Umbilical cord (tissue), 1 donor: ENCODE measurements at regions not wholly inside any gene's neighbourhood (a gene's known extent, or its start where the extent isn't known, plus 50 kb on each side); places are given as distances from the start of the nearest gene placed in this dataset.

Source experiments
- DNase-seq: peaks from one replicate; pipeline ENCODE4 v3.0.0-alpha.2; 2015; ENCODE audit warnings: low spot score

DNA sequence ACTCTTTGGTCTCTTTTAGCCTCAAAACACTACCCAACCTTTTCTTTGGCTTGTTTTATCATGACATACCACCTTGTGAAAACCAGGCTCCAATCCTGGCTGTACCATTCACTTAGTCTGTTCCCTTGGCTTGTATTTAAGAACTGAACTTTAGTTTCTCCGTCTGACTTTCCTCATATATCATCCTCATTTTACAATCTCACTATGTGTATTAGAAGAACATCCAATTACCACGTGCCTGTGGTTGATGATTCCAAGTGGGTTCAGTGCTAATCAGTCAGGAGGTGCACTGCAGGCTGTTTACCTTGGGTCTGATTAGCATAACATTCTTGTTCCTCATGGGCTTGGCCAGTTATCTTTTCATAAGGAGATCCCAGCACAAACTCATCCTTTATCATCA lies 144.8 kb upstream of the KLF14 start:
- DNase-seq, result no peak

DNA sequence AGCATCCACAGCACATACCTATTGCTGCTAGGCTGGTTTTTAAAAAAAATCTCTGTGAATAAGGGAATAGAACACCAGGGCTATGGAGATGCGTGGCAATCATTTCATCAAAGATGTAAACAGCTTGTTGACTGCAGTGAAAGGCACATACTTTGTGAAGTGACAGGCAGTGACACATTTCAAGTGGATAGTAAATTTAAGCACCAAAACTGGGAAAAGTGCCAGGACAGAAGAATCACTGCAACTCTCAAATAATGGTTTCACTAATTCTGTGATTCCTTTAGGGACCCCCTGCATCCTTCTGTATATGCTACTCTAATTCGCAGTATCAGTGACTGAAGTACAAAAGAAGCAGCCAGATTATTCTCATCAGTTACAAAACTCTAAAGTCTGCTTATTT lies 145.2 kb upstream of the KLF14 start:
- no peak for DNase-seq

DNA sequence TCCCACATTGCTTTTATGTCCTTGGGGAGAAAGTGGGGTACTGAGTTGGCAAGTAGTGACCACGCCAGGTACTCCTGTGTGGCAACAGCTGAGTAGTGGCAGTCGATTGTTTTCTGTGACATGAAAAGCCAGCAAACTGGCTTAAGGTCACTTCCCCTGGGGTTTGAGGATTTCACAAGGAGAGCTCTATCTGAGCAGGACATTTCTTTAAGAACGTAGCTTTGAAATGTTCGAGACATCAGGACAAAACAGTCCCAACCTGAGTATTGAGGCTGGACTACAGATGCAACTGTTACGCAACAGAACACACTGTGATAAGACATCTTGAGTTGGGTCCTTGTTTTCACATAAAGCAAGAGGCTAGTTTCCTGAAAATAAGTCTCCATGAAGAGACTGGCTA lies 146.7 kb upstream of the KLF14 start:
- DNase-seq, result no peak

DNA sequence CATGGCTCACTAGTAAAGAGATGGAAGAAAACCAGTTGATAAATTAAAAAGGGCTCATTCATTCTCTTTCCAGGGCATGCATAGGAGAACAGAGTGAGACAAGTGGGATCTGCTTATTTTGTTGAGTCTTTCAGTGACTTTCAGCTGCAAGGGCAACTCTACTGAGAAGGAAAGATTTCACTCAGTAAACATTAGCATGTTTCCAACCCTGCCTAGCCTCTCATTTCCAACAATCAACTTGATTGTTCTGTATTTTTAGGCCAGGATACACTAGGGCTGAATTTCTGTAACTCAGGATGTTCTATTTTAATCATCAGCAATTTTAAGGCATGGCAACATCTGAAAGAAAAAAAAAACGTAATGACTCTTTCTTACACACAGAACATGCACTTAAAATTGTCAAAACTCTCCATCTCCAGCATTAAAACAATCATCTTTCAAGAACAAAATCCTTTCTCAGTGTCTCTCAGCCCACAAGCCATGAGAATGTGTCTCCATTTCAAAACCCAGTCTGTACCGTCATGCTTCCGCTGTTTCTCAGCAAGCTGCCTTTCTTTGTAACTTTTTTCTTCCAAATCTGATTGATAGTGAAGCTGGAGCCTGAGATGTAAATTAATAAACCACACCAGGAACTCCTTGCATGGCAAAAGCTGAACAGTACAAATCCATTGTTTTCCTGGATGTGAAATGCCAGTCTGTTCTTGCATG lies 147.2 kb upstream of the KLF14 start:
- no peak for DNase-seq

DNA sequence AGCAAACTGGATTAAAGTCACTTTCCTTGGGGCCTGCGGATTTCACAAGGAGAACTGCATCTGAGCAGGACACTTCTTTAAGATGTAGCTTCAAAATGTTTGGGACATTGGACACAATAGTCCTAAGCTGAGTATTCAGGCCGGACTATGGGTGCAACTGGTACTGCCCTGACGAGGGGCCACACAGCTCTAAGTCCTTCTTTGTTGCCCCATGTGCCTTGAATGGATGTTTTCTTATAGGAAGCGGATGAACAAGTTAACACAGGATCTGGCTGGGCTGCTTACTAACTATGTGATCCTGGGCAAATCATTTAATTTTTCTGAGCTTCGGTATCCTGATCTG lies 147.8 kb upstream of the KLF14 start:
- no peak for DNase-seq

DNA sequence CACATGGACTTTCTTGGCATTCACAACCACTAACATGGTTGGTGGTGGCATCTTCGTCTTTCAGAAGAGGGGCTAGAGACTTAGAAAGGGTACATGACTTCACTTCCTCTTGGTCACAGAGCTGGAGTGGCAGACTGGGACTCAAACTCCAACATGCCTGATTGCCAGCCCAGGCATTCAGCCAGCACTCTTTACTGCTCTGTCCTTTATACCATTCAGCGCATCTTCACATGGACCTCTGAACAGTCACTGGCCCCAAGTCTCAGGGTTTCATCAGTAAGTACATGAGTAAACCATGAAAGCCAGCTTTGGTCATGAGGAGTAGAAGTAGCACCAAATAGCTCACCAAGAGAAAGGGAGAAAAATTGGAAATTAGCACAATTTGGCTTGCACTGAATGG lies 148.4 kb upstream of the KLF14 start:
- no peak for DNase-seq

DNA sequence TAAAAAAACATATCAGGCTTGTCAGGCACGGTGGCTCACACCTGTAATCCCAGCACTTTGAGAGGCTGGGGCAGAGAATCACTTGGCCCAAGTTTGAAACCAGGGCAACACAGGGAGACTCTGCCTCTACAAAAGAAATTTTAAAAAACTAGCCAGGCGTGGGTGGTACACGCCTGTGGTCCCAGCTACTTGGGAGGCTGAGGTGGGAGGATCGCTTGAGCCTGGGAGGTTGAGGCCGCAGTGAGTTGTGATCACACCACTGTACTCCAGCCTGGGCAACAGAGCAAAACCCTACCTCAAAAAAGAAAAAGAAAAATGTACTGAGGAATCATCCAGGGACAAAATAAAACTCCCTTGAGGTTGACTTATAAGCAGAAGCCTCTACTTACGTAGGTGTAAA lies 149.9 kb upstream of the KLF14 start:
- DNase-seq, result no peak

DNA sequence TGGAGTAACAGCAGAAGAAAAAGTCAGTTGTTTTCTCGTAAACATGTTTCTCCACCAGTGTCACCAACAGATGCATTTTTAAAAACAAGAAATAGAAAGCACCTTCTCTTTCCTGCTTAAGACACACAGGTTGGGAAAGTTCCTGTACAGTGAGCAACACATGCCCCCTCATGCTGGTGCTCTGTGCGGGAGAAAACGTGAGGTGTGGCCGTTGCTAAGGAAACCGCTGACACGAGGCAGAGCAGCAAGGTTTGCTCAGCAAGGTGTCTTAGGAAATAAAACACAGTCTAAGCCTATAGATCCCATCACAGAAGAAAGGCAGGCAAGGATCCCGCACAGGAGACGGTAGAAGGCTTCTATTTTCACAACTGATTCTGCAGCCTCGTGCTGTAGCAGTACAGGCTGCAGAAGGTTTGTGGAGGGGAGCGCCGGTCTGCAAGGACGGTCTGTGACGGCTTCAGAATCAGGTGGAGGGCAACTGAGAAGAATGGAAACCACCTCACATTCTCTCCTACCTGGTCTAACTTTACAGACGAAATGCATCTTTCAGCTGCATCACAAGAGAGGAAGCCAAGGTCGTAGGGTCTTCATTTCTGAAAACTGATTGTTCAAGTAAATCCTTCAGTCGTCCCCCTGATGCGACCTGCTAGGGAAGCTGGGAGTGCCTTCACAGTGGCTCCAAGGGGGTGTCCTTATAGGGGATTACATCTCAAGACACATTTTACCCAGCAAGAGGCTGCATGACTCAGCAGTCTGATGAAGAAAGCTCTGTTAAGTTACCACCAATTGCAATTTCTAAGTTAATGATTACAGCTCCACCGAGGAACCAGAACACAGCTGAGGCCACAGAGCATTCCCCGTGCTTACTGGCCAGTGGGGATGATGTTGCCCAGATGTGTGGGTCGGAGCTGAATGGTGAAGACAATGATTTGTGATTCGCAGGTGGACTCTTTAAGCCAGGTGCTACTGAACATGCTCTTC lies 150.7 kb upstream of the KLF14 start:
- no peak for DNase-seq

DNA sequence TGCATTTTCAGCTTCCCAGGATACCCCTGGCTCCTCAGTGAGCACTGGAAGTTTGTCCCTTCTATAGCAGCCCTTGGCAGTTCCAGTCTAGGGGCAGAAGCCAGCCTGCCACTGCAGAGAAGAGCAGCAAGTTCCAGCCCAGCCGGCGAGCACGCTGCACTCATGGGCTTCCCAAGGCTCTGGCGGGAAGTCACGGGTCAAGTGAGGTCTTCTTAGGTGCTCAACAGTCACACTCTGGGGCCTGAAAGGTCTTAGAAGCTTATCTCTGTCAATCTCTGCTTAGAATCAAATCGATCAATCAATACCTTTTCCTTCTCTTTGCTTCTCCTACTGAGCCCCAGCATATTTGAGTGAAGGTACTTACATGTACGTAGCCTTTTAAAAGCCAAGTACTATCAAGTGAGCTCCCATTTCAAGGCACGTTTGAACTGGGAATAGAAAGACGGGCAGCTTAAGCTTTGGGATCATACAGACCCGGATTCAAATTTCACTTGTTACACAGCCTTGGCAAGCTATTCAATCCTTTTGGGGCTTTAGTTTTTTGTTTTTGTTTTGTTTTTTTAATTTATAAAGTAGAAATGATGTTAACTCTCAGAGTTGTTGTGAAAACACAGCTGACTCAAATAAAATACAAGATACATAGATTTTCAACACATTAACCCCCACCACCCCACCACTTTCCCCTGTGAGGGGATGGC lies 152.6 kb upstream of the KLF14 start:
- DNase-seq, result no peak

DNA sequence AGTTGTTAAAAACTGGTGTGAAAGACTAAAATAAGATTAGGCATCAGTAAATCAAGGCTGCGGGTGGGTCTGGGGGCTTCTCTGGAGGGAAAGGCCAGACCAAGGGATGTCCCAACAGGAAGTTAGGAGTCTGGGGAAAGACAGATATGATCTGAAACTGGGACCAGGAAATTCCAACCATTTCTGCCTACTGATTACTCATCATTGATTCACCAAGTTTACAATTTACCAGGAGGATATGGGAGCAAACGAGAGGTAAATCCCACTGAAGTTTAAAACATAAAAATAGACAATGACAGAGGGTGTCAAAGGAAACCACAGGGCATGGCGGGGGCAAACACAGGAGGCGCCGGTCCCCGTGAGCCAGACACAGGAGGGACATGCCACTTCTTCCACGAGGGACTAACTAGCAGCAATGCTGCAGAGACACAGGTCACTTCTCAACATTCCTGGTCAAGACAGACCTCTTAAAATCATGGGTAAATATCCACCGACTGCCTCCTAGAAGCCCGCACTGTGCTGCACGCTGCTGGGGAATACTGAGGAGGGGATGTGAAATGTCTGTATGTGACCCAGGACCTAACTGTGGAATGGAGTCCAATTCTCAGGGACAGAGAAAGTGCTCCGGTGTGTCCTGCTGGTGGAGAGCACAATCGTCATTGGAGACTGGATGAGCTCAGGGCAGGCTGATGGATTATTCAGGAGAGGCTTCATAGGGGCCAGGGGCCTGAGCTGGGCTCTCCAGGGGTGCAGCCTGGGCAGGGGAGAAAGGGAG lies 153.4 kb upstream of the KLF14 start:
- DNase-seq, result no peak

DNA sequence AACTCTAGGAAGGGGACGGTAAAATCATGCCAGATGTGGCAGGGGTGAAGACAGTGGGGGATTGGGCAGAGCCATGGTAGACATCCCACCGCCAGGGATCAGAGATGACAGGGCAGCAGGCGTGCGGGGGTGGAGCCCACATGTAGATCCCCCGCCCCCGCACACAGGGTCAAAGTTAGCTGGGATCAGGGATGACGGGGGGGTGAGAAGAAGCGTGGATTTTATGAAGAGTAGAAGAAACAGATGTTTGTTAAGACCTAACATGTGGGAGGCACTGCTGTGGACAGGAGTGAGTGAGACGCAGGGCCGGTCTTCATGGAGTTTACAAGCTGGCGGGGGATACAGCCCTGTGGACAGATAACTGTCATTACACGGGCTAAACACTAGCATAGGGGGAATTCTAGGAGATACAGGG lies 154.0 kb upstream of the KLF14 start:
- DNase-seq, result no peak

DNA sequence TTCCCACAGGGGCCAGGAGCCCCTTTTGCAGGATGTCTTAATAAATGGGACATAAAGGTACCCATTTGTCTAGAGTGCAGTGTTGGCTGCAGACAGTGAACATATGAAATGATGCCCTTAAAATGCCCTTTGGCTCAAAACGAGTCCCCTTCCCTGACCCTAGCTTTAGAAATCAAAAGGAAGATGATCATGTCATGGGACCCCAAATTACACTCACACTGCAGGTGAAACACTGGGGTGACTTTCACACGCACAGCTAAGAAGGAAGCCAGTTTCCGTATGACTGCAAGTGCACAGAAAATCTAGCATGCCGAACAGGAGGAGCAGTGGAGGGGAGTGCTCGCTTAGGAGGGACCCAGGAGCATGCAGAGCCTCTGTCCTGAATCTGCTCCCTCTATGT lies 154.5 kb upstream of the KLF14 start:
- DNase-seq, result no peak

DNA sequence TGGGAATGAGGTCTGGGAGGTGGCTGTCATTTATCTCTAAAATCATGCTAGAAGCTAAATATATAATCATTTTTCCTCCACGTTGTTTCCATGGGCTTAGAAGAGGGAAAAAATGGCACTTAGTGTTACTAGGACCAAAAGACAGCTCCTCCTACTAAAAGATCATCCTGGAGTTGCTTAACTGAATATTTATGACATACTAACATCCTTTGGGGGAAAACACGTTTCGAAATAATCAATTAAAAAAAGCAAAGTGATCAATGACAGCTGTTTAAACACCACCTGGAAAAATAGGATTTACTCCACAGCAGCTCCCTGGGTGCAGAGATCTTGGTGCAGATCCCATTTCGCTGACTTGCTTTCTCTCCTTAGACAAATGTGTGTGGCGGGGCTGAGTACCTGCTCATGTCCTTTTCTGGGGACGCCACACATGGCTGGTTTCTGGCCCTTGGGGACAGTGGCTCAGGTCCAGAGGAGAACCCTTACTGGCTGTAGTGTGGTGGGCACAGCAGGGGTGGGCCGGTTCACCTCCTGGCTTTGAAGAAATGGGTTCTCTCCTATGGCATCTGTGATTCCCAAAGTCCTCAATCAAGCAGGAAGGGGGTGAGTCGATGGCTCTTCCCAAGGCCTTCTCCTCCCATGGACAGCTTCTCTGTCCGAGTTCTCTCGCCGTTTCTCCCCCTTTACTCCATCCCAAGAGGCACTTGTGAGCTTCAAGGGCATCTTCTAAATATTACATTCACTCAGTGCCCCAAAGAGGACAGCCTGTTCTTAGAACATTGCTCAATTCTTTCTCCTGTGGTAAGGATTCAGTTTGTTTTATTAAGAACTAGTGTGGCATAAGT lies 156.4 kb upstream of the KLF14 start:
- DNase-seq, result no peak

DNA sequence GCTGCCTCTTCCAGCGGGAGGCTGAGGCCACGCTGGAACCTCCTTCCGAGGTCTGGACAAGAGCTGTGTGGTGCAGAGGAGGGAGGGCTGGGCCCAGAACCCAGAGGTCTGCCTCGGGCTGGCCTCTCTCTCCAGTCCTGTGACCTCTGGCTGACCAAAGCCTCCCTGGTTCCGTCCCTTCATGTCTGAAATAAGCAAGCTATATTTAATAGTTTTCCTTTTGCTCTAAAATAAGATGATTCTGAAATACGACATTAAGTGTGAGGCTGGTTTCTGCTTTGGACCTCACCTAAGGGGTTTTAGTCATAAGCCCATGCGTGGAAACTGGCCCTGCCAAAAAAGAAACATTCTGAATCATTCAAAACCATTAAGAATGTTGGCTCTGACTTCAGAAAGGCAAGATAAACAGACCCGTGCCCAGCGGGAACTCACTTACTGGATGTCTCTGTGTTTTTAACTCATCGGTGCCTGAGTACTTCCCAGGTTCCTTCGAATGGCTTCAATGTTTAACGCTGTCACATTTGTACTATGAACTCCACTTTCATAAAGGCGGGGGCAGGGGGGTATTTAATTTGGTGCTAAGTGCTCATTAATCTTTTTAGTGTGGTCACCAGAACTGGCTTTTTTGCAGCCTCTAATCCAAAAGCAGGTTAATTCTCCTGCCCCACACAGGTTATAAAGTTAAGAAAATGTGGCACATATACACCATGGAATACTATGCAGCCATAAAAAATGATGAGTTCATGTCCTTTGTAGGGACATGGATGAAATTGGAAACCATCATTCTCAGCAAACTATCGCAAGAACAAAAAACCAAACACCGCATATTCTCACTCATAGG lies 157.5 kb upstream of the KLF14 start:
- DNase-seq, result peak; percentile 84

DNA sequence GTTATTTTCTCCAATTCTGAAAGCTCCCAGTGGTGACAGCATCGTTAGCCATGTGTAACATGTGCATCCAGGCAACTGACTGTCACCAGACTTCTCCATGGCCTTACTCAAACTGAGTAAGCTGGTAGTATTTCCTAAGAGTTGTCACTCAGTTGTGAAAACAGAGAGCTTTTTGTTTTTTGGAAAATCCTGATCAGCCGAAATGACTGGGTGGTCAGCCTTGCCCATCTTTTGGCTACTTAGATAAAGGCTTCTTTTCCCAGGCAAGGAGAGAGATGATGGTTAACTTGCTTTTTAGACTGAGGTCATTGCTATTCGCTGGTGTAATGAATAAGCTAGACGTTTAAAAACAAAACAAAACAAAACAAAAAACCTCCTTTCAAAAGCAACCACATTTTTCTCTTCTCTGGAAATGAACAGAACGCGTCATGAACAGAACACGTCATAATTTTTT lies 159.5 kb upstream of the KLF14 start:
- DNase-seq, result no peak

DNA sequence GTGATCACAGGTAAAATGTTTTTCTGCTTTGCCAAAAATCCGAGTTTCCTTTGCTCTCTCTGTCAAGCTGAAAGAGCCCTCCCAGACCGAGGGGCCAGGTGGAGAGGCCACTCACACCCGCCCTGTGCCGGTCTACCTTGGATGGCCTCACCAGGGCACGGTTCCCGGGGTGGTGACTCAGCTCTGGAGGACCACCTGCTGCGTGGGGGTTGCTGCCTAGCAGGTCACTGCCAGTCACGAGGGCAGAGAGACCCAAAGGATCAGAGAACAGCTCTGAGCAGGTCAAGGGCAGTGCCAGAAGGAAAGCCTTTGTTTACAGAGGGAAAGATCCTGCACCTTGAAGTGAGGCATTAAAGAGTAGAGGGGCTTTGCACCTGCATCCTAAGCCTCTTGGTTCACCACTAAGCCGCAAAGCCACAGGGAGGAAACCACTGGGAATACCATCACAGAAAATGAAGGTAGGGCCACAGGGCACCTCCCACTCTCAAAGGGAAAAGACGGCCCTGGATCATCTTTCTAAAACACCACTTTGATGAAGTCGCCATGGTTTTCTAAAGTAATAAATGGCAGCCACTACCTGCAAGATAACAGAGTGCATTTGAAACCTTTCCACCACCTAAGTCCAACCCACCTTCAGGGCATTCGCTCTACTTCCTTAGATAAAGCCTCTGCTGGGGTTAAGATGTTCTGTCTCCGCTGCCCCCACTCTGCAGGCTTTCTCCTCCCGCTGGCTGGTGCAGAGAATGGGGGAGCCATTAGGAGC lies 160.3 kb upstream of the KLF14 start:
- DNase-seq, result no peak

DNA sequence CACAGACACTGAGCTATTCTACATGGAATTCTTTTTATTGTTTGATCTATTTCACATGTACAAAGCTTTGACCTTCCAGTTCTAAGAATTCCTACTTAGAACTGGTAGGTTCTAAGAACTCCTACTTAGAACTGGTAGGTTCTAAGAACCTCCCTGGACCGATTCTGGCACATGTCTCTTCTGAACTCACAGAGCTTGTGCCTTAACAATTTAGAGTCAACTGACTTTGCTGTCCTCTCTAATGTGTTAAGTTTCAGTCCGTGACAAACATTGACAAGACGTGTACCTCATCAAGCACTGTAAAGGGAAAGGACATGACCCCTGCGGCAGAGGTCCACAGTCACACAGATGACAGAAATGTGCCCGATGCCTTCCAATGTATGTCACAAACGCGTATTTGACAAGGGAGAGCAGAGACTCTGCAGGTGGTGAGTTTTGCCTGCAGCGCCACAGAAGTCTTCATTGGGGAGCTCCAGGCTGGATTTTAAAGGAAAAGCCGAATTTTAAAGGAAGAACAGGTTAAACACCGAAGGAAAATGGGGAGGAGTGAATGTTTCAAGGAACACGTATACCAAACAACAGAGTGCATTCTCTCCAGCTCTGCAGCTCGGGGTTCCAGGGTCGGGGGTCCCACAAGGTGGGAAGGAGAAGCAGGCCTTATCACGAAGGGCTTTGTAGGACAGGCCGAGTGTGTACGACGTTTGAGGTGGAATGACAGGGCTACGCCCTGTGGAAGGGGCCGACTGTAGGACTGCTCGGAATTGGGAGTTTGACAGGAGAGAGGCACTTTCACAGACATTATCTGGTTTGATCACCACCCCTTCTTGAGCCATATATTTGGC lies 161.1 kb upstream of the KLF14 start:
- no peak for DNase-seq
